Prostate gland (tissue), 2 donors: ENCODE measurements at regions not wholly inside any gene's neighbourhood (a gene's known extent, or its start where the extent isn't known, plus 50 kb on each side); places are given as distances from the start of the nearest gene placed in this dataset.

Source experiments
- POLR2A ChIP-seq: fragments of 450-650 bp; IDR thresholded peaks from one replicate; pipeline ENCODE4 v1.6.1; 2016; ENCODE audit warnings: antibody characterized with exemption, mild to moderate bottlenecking
- POLR2AphosphoS5 ChIP-seq: sonication (generic); formaldehyde crosslinking; IDR thresholded peaks from one replicate; pipeline ENCODE4 v1.6.1; 2017; ENCODE audit warnings: antibody characterized with exemption
- TF ChIP-seq, protein P1 (sequence below), 4 experiments: fragments of 200-600 bp in 2 of 4; fragments of 450-650 bp in 2 of 4; sonication (generic) in 2 of 4; IDR thresholded peaks; 1 replicate in 3 of 4; 2 replicates in 1 of 4; pipeline ENCODE4 v1.5.1; 2016 to 2019; ENCODE audit warnings: antibody characterized with exemption in 4 of 4, mild to moderate bottlenecking in 2 of 4, moderate library complexity in 2 of 4

DNA sequence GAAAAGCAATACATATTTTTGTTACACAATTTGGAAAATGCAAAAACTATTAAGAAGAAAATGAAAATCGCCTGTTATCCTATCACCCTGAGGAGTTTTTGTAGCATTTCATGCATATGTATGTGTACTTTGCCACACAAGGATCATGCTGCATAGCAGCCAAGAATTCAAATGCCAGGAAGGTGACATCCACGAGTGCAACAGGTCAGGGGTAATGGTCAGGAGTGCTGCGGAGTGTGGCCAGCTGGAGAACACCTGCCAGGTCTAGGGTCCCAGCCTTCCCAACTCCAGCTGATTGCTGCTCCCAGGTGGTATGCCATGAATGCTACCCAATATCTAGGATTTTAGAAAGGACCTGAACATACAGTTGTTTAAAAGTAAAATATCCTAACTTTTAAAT, 617.1 kb downstream of the PRELID2 start:
- TF ChIP-seq, protein P1, sequence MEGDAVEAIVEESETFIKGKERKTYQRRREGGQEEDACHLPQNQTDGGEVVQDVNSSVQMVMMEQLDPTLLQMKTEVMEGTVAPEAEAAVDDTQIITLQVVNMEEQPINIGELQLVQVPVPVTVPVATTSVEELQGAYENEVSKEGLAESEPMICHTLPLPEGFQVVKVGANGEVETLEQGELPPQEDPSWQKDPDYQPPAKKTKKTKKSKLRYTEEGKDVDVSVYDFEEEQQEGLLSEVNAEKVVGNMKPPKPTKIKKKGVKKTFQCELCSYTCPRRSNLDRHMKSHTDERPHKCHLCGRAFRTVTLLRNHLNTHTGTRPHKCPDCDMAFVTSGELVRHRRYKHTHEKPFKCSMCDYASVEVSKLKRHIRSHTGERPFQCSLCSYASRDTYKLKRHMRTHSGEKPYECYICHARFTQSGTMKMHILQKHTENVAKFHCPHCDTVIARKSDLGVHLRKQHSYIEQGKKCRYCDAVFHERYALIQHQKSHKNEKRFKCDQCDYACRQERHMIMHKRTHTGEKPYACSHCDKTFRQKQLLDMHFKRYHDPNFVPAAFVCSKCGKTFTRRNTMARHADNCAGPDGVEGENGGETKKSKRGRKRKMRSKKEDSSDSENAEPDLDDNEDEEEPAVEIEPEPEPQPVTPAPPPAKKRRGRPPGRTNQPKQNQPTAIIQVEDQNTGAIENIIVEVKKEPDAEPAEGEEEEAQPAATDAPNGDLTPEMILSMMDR (IDR thresholded peaks at IDR 0.05), result no peak
- TF ChIP-seq POLR2A, result no peak
- no peak for TF ChIP-seq POLR2AphosphoS5
